CD4-positive, alpha-beta T cell treated with Interferon gamma for 1 hour (primary cell): ENCODE measurements at regions not wholly inside any gene's neighbourhood (a gene's known extent, or its start where the extent isn't known, plus 50 kb on each side); places are given as distances from the start of the nearest gene placed in this dataset.
"Not testable (repeated sequence)": the region's sequence is repeated elsewhere in the genome, so short reads cannot be mapped to it uniquely, and the experiment has no call there.

ENCODE experiments used
- DNase-seq: peaks from one replicate; pipeline ENCODE4 v3.0.0-alpha.2; 2020

- peak; percentile 91 for DNase-seq
Measured at GRCh38 chr7:66413379-66414114, 208.4 kb downstream of the TPST1 start.

- DNase-seq = no peak
Measured at GRCh38 chr7:66415659-66416265, 210.6 kb downstream of the TPST1 start.

- DNase-seq = no peak
Measured at GRCh38 chr7:66418537-66418936, 210.1 kb upstream of the KCTD7 start.

GRCh38 chr7:66419210-66419609 is 209.5 kb upstream of the KCTD7 start:
- no peak for DNase-seq

GRCh38 chr7:66421830-66422475 is 206.7 kb upstream of the KCTD7 start:
- DNase-seq = no peak

GRCh38 chr7:66423729-66424128 is 205.0 kb upstream of the KCTD7 start:
- DNase-seq = no peak

GRCh38 chr7:66426332-66426731 is 202.3 kb upstream of the KCTD7 start:
- no peak for DNase-seq

- no peak for DNase-seq
Measured at GRCh38 chr7:66426996-66427395, 201.7 kb upstream of the KCTD7 start.

GRCh38 chr7:66427956-66428355 is 200.7 kb upstream of the KCTD7 start:
- DNase-seq = no peak

GRCh38 chr7:66429498-66430163 is 199.1 kb upstream of the KCTD7 start:
- no peak for DNase-seq

GRCh38 chr7:66430164-66430545 is 198.5 kb upstream of the KCTD7 start:
- DNase-seq = no peak

GRCh38 chr7:66438703-66439405 is 189.8 kb upstream of the KCTD7 start:
- not testable (repeated sequence) for DNase-seq

GRCh38 chr7:66442385-66442784 is 186.3 kb upstream of the KCTD7 start:
- DNase-seq = no peak

- no peak for DNase-seq
Measured at GRCh38 chr7:66443946-66444345, 184.7 kb upstream of the KCTD7 start.

- DNase-seq = not testable (repeated sequence)
Measured at GRCh38 chr7:66447007-66447406, 181.7 kb upstream of the KCTD7 start.

- DNase-seq = not testable (repeated sequence)
Measured at GRCh38 chr7:66450814-66451213, 177.9 kb upstream of the KCTD7 start.

- not testable (repeated sequence) for DNase-seq
Measured at GRCh38 chr7:66451713-66452112, 177.0 kb upstream of the KCTD7 start.

GRCh38 chr7:66452165-66452564 is 176.5 kb upstream of the KCTD7 start:
- DNase-seq = no peak

GRCh38 chr7:66453340-66453739 is 175.3 kb upstream of the KCTD7 start:
- no peak for DNase-seq

GRCh38 chr7:66454600-66455225 is 174.0 kb upstream of the KCTD7 start:
- no peak for DNase-seq

- DNase-seq = not testable (repeated sequence)
Measured at GRCh38 chr7:66455432-66455831, 173.2 kb upstream of the KCTD7 start.

- DNase-seq = not testable (repeated sequence)
Measured at GRCh38 chr7:66456431-66456830, 172.2 kb upstream of the KCTD7 start.
